ENCODE measurements at regions not wholly inside any gene's neighbourhood (a gene's known extent, or its start where the extent isn't known, plus 50 kb on each side); places are given as distances from the start of the nearest gene placed in this dataset.

- H3K4me1 ChIP-seq (ENCODE audit: insufficient read depth, low read length): no peaks in the 10 kb centered on the region
- no peak overlapping the region for H3K4me2 ChIP-seq (ENCODE audit: insufficient read depth, low read length)
- H3K4me3 ChIP-seq (ENCODE audit: low read depth in 1 of 2, low read length in 2 of 2): no peak overlapping the region
- H3K27me3 ChIP-seq (ENCODE audit: insufficient read depth, low read length, poor library complexity): peaks cover 3% of the 10 kb centered on the region
- H3K79me2 ChIP-seq (ENCODE audit: insufficient read depth, low read length): no peaks in the 10 kb centered on the region
- H3K36me3 ChIP-seq (ENCODE audit: insufficient read depth, low read length): no peaks in the 10 kb centered on the region
- no peak for DNase-seq
- H3K9ac ChIP-seq (ENCODE audit: low read depth, low read length): no peak overlapping the region
- no peaks in the 10 kb centered on the region for H4K20me1 ChIP-seq (ENCODE audit: insufficient read depth, low read length)
- H2AFZ ChIP-seq (ENCODE audit: low read depth, low read length): no peak overlapping the region
- no peaks in the 10 kb centered on the region for H3K9me3 ChIP-seq (ENCODE audit: insufficient read depth, low read length, severe bottlenecking)
- TF ChIP-seq CTCF (IDR thresholded peaks at IDR 0.05; ENCODE audit: borderline replicate concordance, extremely low read depth, low read length, poor library complexity, severe bottlenecking): no peak
- no peak for TF ChIP-seq EZH2 (IDR thresholded peaks at IDR 0.05; ENCODE audit: borderline replicate concordance, low read depth, low read length, severe bottlenecking)
- H3K27ac ChIP-seq (ENCODE audit: low read length): no peak overlapping the region
- ATAC-seq (ENCODE audit: insufficient read depth, low read depth): no peak
Observed at GRCh38 chr17:83180264-83180995, 101.0 kb downstream of the METRNL start.

GRCh38 chr17:83180996-83181481 is 101.6 kb downstream of the METRNL start:
- no peak overlapping the region for H3K4me3 ChIP-seq (ENCODE audit: low read depth in 1 of 2, low read length in 2 of 2)
- no peaks in the 10 kb centered on the region for H4K20me1 ChIP-seq (ENCODE audit: insufficient read depth, low read length)
- TF ChIP-seq CTCF (IDR thresholded peaks at IDR 0.05; ENCODE audit: borderline replicate concordance, extremely low read depth, low read length, poor library complexity, severe bottlenecking) (peak; percentile 12), EZH2 (IDR thresholded peaks at IDR 0.05; ENCODE audit: borderline replicate concordance, low read depth, low read length, severe bottlenecking) (no peak)
- H3K4me2 ChIP-seq (ENCODE audit: insufficient read depth, low read length): no peak overlapping the region
- ATAC-seq (ENCODE audit: insufficient read depth, low read depth): peak; percentile 33; the same call in 1 of the 3 replicates
- no peaks in the 10 kb centered on the region for H3K79me2 ChIP-seq (ENCODE audit: insufficient read depth, low read length)
- H2AFZ ChIP-seq (ENCODE audit: low read depth, low read length): no peak overlapping the region
- H3K27me3 ChIP-seq (ENCODE audit: insufficient read depth, low read length, poor library complexity): peaks cover 3% of the 10 kb centered on the region
- no peak overlapping the region for H3K27ac ChIP-seq (ENCODE audit: low read length)
- no peaks in the 10 kb centered on the region for H3K4me1 ChIP-seq (ENCODE audit: insufficient read depth, low read length)
- no peaks in the 10 kb centered on the region for H3K36me3 ChIP-seq (ENCODE audit: insufficient read depth, low read length)
- no peak overlapping the region for H3K9ac ChIP-seq (ENCODE audit: low read depth, low read length)
- DNase-seq: no peak
- H3K9me3 ChIP-seq (ENCODE audit: insufficient read depth, low read length, severe bottlenecking): no peaks in the 10 kb centered on the region

- no peak overlapping the region for H2AFZ ChIP-seq (ENCODE audit: low read depth, low read length)
- no peak overlapping the region for H3K9ac ChIP-seq (ENCODE audit: low read depth, low read length)
- ATAC-seq (ENCODE audit: insufficient read depth, low read depth): no peak
- H3K27ac ChIP-seq (ENCODE audit: low read length): no peak overlapping the region
- H3K27me3 ChIP-seq (ENCODE audit: insufficient read depth, low read length, poor library complexity): peaks cover 3% of the 10 kb centered on the region
- no peak overlapping the region for H3K4me3 ChIP-seq (ENCODE audit: low read depth in 1 of 2, low read length in 2 of 2)
- H4K20me1 ChIP-seq (ENCODE audit: insufficient read depth, low read length): no peaks in the 10 kb centered on the region
- H3K79me2 ChIP-seq (ENCODE audit: insufficient read depth, low read length): no peaks in the 10 kb centered on the region
- TF ChIP-seq EZH2 (IDR thresholded peaks at IDR 0.05; ENCODE audit: borderline replicate concordance, low read depth, low read length, severe bottlenecking) (no peak), CTCF (IDR thresholded peaks at IDR 0.05; ENCODE audit: borderline replicate concordance, extremely low read depth, low read length, poor library complexity, severe bottlenecking) (no peak)
- H3K4me2 ChIP-seq (ENCODE audit: insufficient read depth, low read length): no peak overlapping the region
- H3K36me3 ChIP-seq (ENCODE audit: insufficient read depth, low read length): no peaks in the 10 kb centered on the region
- DNase-seq: peak; percentile 2
- no peaks in the 10 kb centered on the region for H3K4me1 ChIP-seq (ENCODE audit: insufficient read depth, low read length)
- H3K9me3 ChIP-seq (ENCODE audit: insufficient read depth, low read length, severe bottlenecking): no peaks in the 10 kb centered on the region
Observed at GRCh38 chr17:83181991-83182619, 102.7 kb downstream of the METRNL start.

Measured in DND-41 (cell line).